ENCODE measurements at regions not wholly inside any gene's neighbourhood (a gene's known extent, or its start where the extent isn't known, plus 50 kb on each side); places are given as distances from the start of the nearest gene placed in this dataset.

GRCh38 chr1:201771466-201771865 is 57.5 kb upstream of the IPO9 start:
- H3K9ac ChIP-seq, result no peak overlapping the region
- H3K4me3 ChIP-seq (ENCODE audit: low read depth, low read length), result no peak overlapping the region
- H3K4me1 ChIP-seq, result no peaks in the 10 kb centered on the region

GRCh38 chr1:201772178-201772577 is 56.8 kb upstream of the IPO9 start:
- H3K4me1 ChIP-seq, result no peaks in the 10 kb centered on the region
- H3K9me3 ChIP-seq (ENCODE audit: control insufficient read depth, low read length), result no peaks in the 10 kb centered on the region
- no peak overlapping the region for H3K4me2 ChIP-seq (ENCODE audit: low read length)
- TF ChIP-seq CTCF (IDR thresholded peaks at IDR 0.05), result no peak
- H3K9ac ChIP-seq, result no peak overlapping the region
- H3K27ac ChIP-seq, result no peak overlapping the region
- H3K4me3 ChIP-seq (ENCODE audit: low read depth, low read length), result no peak overlapping the region
- H2AFZ ChIP-seq, result no peak overlapping the region
- no peaks in the 10 kb centered on the region for H3K36me3 ChIP-seq (ENCODE audit: control insufficient read depth, insufficient read depth, low read length)
- H3K27me3 ChIP-seq (ENCODE audit: control insufficient read depth, insufficient read depth, low read length), result no peaks in the 10 kb centered on the region
- H3K79me2 ChIP-seq, result no peaks in the 10 kb centered on the region

More at GRCh38 chr1:201771466-201771865, 57.5 kb upstream of the IPO9 start:
- Histone ChIP-seq H3K27me3 (ENCODE audit: control insufficient read depth, insufficient read depth, low read length) (no peaks in the 10 kb centered on the region), H3K27ac (no peak overlapping the region), H3K36me3 (ENCODE audit: control insufficient read depth, insufficient read depth, low read length) (no peaks in the 10 kb centered on the region), H3K4me2 (ENCODE audit: low read length) (no peak overlapping the region), H3K9me3 (ENCODE audit: control insufficient read depth, low read length) (no peaks in the 10 kb centered on the region), H2AFZ (no peak overlapping the region), H3K79me2 (no peaks in the 10 kb centered on the region)
- TF ChIP-seq CTCF (IDR thresholded peaks at IDR 0.05), result no peak

GRCh38 chr1:201773764-201774163 is 55.2 kb upstream of the IPO9 start:
- Histone ChIP-seq H3K79me2 (no peaks in the 10 kb centered on the region), H3K4me1 (no peaks in the 10 kb centered on the region), H3K9ac (no peak overlapping the region), H3K4me3 (ENCODE audit: low read depth, low read length) (no peak overlapping the region), H2AFZ (no peak overlapping the region), H3K9me3 (ENCODE audit: control insufficient read depth, low read length) (no peaks in the 10 kb centered on the region), H3K4me2 (ENCODE audit: low read length) (no peak overlapping the region), H3K27me3 (ENCODE audit: control insufficient read depth, insufficient read depth, low read length) (no peaks in the 10 kb centered on the region), H3K36me3 (ENCODE audit: control insufficient read depth, insufficient read depth, low read length) (no peaks in the 10 kb centered on the region), H3K27ac (no peak overlapping the region)
- TF ChIP-seq CTCF (IDR thresholded peaks at IDR 0.05), result no peak

- Histone ChIP-seq H3K27me3 (ENCODE audit: control insufficient read depth, insufficient read depth, low read length) (no peaks in the 10 kb centered on the region), H3K4me3 (ENCODE audit: low read depth, low read length) (no peak overlapping the region), H3K9me3 (ENCODE audit: control insufficient read depth, low read length) (no peaks in the 10 kb centered on the region), H3K36me3 (ENCODE audit: control insufficient read depth, insufficient read depth, low read length) (no peaks in the 10 kb centered on the region), H3K9ac (no peak overlapping the region), H3K4me1 (no peaks in the 10 kb centered on the region), H3K27ac (no peak overlapping the region), H2AFZ (no peak overlapping the region), H3K79me2 (no peaks in the 10 kb centered on the region), H3K4me2 (ENCODE audit: low read length) (no peak overlapping the region)
- TF ChIP-seq CTCF (IDR thresholded peaks at IDR 0.05), result no peak
These were observed 54.6 kb upstream of the IPO9 start for GRCh38 chr1:201774224-201774982.

GRCh38 chr1:201774983-201775344 is 54.0 kb upstream of the IPO9 start:
- no peak overlapping the region for H3K4me3 ChIP-seq (ENCODE audit: low read depth, low read length)
- TF ChIP-seq CTCF (IDR thresholded peaks at IDR 0.05), result no peak
- no peaks in the 10 kb centered on the region for H3K79me2 ChIP-seq
- no peaks in the 10 kb centered on the region for H3K36me3 ChIP-seq (ENCODE audit: control insufficient read depth, insufficient read depth, low read length)
- H3K4me2 ChIP-seq (ENCODE audit: low read length), result no peak overlapping the region
- H3K27me3 ChIP-seq (ENCODE audit: control insufficient read depth, insufficient read depth, low read length), result no peaks in the 10 kb centered on the region
- H3K9me3 ChIP-seq (ENCODE audit: control insufficient read depth, low read length), result no peaks in the 10 kb centered on the region
- H3K9ac ChIP-seq, result no peak overlapping the region
- no peak overlapping the region for H3K27ac ChIP-seq
- H2AFZ ChIP-seq, result no peak overlapping the region
- H3K4me1 ChIP-seq, result no peaks in the 10 kb centered on the region
